GM12874 (cell line): ENCODE measurements at regions not wholly inside any gene's neighbourhood (a gene's known extent, or its start where the extent isn't known, plus 50 kb on each side); places are given as distances from the start of the nearest gene placed in this dataset.

ENCODE experiments used
- CTCF ChIP-seq: IDR thresholded peaks from 2 replicates; pipeline ENCODE4 v1.5.1; 2011; ENCODE audit warnings: low read depth, mild to moderate bottlenecking, control low read depth, low read length, moderate library complexity; ENCODE audit not compliant: insufficient read depth

- peak; percentile 34; the same call in 1 of the 2 replicates for TF ChIP-seq CTCF
Observed at GRCh38 chr1:224004552-224005315, 109.2 kb upstream of the FBXO28 start.
